NCI-H2196 (cell line): ENCODE measurements at regions not wholly inside any gene's neighbourhood (a gene's known extent, or its start where the extent isn't known, plus 50 kb on each side); places are given as distances from the start of the nearest gene placed in this dataset.
A peak's percentile ranks its signal among the peaks of the same experiment; 100 is the strongest.
"Not testable (repeated sequence)": the region's sequence is repeated elsewhere in the genome, so short reads cannot be mapped to it uniquely, and the experiment has no call there.

Source experiments
- DNase-seq: peaks from one replicate; lab custom pipeline; 2025; ENCODE audit not compliant: unreplicated experiment; lab: John Stamatoyannopoulos, UW

- no peak for DNase-seq
Measured at GRCh38 chr13:90796474-90796873, 551.0 kb upstream of the MIR17HG start.

- DNase-seq, result no peak
Measured at GRCh38 chr13:90797335-90797734, 550.2 kb upstream of the MIR17HG start.

GRCh38 chr13:90798381-90798780 lies 549.1 kb upstream of the MIR17HG start:
- DNase-seq, result no peak

GRCh38 chr13:90800082-90800746 lies 547.3 kb upstream of the MIR17HG start:
- DNase-seq, result no peak

GRCh38 chr13:90801621-90802020 lies 545.9 kb upstream of the MIR17HG start:
- no peak for DNase-seq

- no peak for DNase-seq
Measured at GRCh38 chr13:90803210-90803609, 544.3 kb upstream of the MIR17HG start.

- no peak for DNase-seq
Measured at GRCh38 chr13:90806016-90806615, 541.4 kb upstream of the MIR17HG start.

- DNase-seq, result no peak
Measured at GRCh38 chr13:90806892-90807291, 540.6 kb upstream of the MIR17HG start.

- no peak for DNase-seq
Measured at GRCh38 chr13:90808838-90809237, 538.6 kb upstream of the MIR17HG start.

GRCh38 chr13:90824032-90824431 lies 523.5 kb upstream of the MIR17HG start:
- no peak for DNase-seq

GRCh38 chr13:90826688-90827087 lies 520.8 kb upstream of the MIR17HG start:
- no peak for DNase-seq

- DNase-seq, result no peak
Measured at GRCh38 chr13:90830782-90831181, 516.7 kb upstream of the MIR17HG start.

- DNase-seq, result no peak
Measured at GRCh38 chr13:90833951-90834350, 513.5 kb upstream of the MIR17HG start.

- no peak for DNase-seq
Measured at GRCh38 chr13:90834700-90835099, 512.8 kb upstream of the MIR17HG start.

GRCh38 chr13:90835826-90836225 lies 511.7 kb upstream of the MIR17HG start:
- no peak for DNase-seq

- DNase-seq, result no peak
Measured at GRCh38 chr13:90838317-90838960, 509.0 kb upstream of the MIR17HG start.

GRCh38 chr13:90839061-90839460 lies 508.4 kb upstream of the MIR17HG start:
- DNase-seq, result no peak

GRCh38 chr13:90846936-90847335 lies 500.6 kb upstream of the MIR17HG start:
- no peak for DNase-seq

- not testable (repeated sequence) for DNase-seq
Measured at GRCh38 chr13:90853666-90854065, 493.8 kb upstream of the MIR17HG start.

GRCh38 chr13:90857921-90858320 lies 489.6 kb upstream of the MIR17HG start:
- no peak for DNase-seq

- DNase-seq, result no peak
Measured at GRCh38 chr13:90866006-90866405, 481.5 kb upstream of the MIR17HG start.

- peak; percentile 2 for DNase-seq
Measured at GRCh38 chr13:90867336-90867683, 480.2 kb upstream of the MIR17HG start.
